Bronchial epithelial cell (primary cell): ENCODE measurements at regions not wholly inside any gene's neighbourhood (a gene's known extent, or its start where the extent isn't known, plus 50 kb on each side); places are given as distances from the start of the nearest gene placed in this dataset.

ENCODE experiments used
- DNase-seq: peaks from one replicate; pipeline ENCODE4 v3.0.0-alpha.2; 2010; ENCODE audit warnings: low read depth
- FAIRE-seq: peaks from 2 replicates; lab custom pipeline; 2011; peaks lifted over from hg19 to GRCh38; lab: Jason Lieb, UNC
- H3K27me3 ChIP-seq: 2 replicates; pipeline ENCODE4 v1.5.1; 2011; ENCODE audit warnings: low read length; ENCODE audit not compliant: control insufficient read depth, insufficient read depth
- H3K36me3 ChIP-seq: 2 replicates; pipeline ENCODE4 v1.5.1; 2011; ENCODE audit warnings: low read length; ENCODE audit not compliant: control insufficient read depth, insufficient read depth
- H3K4me3 ChIP-seq: 2 replicates; pipeline ENCODE4 v1.5.1; 2011; ENCODE audit warnings: mild to moderate bottlenecking, low read depth, low read length, control low read depth
- TF ChIP-seq, protein P1 (sequence below): IDR thresholded peaks from 2 replicates; pipeline ENCODE4 v1.5.1; 2011; ENCODE audit warnings: mild to moderate bottlenecking, moderate library complexity, low read length, control low read depth, inconsistent platforms; ENCODE audit not compliant: insufficient read depth, severe bottlenecking

DNA sequence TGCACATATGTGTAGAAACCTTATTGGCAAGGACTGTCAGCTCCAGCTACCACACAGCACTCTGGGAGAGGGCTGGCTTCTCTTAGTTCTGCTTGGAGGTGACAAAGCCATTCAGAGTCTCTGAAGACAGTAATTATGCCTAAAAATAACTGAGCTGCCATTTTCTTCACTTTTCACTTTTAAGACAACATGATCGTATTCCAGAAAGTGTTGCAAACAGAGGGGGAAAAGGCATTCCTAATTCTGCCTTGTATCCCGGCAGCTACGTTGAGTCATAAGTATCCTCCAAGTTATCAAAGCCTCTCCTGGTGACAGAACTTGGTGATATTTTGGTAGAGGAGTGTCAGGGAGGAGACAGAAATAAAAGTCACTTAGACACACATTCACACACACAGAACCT is 327.7 kb downstream of the HAPSTR1 start:
- TF ChIP-seq, protein P1, sequence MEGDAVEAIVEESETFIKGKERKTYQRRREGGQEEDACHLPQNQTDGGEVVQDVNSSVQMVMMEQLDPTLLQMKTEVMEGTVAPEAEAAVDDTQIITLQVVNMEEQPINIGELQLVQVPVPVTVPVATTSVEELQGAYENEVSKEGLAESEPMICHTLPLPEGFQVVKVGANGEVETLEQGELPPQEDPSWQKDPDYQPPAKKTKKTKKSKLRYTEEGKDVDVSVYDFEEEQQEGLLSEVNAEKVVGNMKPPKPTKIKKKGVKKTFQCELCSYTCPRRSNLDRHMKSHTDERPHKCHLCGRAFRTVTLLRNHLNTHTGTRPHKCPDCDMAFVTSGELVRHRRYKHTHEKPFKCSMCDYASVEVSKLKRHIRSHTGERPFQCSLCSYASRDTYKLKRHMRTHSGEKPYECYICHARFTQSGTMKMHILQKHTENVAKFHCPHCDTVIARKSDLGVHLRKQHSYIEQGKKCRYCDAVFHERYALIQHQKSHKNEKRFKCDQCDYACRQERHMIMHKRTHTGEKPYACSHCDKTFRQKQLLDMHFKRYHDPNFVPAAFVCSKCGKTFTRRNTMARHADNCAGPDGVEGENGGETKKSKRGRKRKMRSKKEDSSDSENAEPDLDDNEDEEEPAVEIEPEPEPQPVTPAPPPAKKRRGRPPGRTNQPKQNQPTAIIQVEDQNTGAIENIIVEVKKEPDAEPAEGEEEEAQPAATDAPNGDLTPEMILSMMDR, result no peak
- no peak for DNase-seq
- no peaks in the 10 kb centered on the region for H3K27me3 ChIP-seq
- no peak for FAIRE-seq
- H3K36me3 ChIP-seq, result no peaks in the 10 kb centered on the region
- H3K4me3 ChIP-seq, result no peak overlapping the region

DNA sequence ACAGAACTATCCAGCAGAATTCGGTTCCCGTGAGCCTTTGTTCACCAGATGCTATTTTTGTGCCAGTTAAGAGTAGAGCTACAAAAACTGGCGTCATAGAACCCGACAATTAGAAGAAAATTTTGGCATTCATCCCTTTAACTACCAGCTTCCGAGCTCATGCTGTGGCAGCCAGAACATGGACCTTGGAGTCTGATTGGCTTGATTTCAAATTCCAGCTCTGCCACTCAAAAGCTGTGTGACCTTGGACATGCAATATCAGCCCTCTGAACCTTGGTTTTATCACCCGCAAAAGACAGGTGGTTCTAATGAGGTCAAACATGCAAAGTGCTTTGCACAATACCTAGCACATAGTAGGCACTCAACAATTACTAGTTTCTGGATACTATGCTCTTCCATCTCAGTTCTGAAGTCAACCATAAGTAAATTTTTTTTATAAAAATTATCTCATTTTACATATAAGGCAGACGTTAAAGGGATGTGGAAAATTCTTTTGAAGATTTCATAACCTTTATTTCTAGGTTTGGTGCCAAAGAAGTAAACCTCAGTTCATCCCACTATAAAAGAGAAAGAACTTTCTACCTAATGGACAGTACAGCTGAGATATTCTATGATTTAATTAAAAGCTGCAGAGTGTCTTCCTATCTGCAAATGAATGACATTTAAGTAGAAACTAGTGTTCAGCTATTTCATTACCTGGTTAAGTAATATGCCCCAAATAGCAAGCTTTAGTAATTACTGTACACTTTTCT is 331.5 kb downstream of the HAPSTR1 start:
- no peak for FAIRE-seq
- TF ChIP-seq, protein P1, result no peak
- Histone ChIP-seq H3K36me3 (no peaks in the 10 kb centered on the region), H3K4me3 (no peak overlapping the region), H3K27me3 (no peaks in the 10 kb centered on the region)
- no peak for DNase-seq

- Histone ChIP-seq H3K4me3 (no peak overlapping the region), H3K27me3 (no peaks in the 10 kb centered on the region), H3K36me3 (no peaks in the 10 kb centered on the region)
- no peak for FAIRE-seq
- TF ChIP-seq, protein P1, result no peak
- no peak for DNase-seq
Observed at GRCh38 chr16:9425236-9425635, 333.8 kb downstream of the HAPSTR1 start.

DNA sequence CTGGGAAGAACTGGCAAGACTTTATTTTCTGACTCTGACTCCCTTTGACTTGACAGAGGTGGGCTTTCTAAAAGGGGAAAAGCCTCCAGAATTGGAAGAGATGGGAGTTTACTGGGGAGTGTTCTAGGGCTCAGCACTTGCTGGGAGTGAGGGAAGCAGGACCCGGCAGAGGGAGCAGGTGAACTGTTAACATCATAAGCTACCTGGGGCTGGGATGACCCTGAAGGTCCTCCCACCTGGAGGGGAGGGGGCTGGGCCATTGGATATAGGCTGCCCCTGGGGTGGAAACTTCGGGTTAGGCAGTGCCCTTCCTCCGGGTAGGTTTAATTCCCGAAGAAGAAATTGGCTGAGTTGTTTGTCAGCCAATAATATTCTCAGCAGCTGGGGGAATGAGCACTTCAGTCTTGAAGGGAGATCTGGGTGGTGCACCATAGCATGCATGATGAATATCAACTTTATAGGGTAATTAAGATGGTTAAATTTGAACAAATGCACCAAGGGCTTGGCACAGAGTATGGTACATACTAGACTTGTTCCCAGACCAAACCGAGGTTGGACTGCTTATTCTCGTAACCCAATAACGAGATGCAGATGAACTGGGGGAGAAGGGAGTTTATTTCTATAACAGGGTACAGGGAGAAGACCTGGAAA is 337.0 kb downstream of the HAPSTR1 start:
- Histone ChIP-seq H3K27me3 (no peaks in the 10 kb centered on the region), H3K36me3 (no peaks in the 10 kb centered on the region), H3K4me3 (no peak overlapping the region)
- TF ChIP-seq, protein P1, result no peak
- no peak for FAIRE-seq
- no peak for DNase-seq

GRCh38 chr16:9429646-9430330 is 338.3 kb downstream of the HAPSTR1 start:
- TF ChIP-seq, protein P1, result no peak
- no peaks in the 10 kb centered on the region for H3K36me3 ChIP-seq
- no peak for FAIRE-seq

More at GRCh38 chr16:9429646-9430330, 338.3 kb downstream of the HAPSTR1 start:
- no peaks in the 10 kb centered on the region for H3K27me3 ChIP-seq
- DNase-seq, result no peak
- H3K4me3 ChIP-seq, result no peak overlapping the region
